ENCODE measurements at regions not wholly inside any gene's neighbourhood (a gene's known extent, or its start where the extent isn't known, plus 50 kb on each side); places are given as distances from the start of the nearest gene placed in this dataset.
"Not testable (repeated sequence)": the region's sequence is repeated elsewhere in the genome, so short reads cannot be mapped to it uniquely, and the experiment has no call there.

DNA sequence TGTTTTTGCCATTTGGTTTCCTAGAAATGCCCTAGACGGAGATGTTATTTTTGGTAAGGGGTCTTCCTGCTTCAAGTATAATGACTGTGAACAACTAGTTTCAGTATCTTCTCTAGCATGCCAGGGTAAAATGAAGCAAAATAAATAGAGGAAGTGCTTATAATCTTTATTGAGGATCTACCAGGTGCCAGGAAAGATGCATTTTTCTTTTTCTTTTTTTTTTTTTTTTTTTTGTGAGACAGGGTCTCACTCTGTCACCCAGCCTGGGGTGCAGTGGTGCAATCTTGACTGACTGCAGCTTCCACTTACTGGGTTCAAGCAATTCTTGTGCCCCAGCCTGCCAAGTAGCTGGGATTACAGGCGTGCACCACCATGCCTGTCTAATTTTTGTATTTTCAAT, 146.6 kb upstream of the GRK3 start:
- TF ChIP-seq, protein P1, sequence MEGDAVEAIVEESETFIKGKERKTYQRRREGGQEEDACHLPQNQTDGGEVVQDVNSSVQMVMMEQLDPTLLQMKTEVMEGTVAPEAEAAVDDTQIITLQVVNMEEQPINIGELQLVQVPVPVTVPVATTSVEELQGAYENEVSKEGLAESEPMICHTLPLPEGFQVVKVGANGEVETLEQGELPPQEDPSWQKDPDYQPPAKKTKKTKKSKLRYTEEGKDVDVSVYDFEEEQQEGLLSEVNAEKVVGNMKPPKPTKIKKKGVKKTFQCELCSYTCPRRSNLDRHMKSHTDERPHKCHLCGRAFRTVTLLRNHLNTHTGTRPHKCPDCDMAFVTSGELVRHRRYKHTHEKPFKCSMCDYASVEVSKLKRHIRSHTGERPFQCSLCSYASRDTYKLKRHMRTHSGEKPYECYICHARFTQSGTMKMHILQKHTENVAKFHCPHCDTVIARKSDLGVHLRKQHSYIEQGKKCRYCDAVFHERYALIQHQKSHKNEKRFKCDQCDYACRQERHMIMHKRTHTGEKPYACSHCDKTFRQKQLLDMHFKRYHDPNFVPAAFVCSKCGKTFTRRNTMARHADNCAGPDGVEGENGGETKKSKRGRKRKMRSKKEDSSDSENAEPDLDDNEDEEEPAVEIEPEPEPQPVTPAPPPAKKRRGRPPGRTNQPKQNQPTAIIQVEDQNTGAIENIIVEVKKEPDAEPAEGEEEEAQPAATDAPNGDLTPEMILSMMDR (IDR thresholded peaks at IDR 0.05) = not testable (repeated sequence)
- not testable (repeated sequence) for TF ChIP-seq POLR2A (IDR thresholded peaks at IDR 0.05)
